NCI-H146 treated with DMSO at 0.1 percent for 48 hours (cell line): ENCODE measurements at regions not wholly inside any gene's neighbourhood (a gene's known extent, or its start where the extent isn't known, plus 50 kb on each side); places are given as distances from the start of the nearest gene placed in this dataset.
A peak's percentile ranks its signal among the peaks of the same experiment; 100 is the strongest.

Experiments
- DNase-seq: peaks from one replicate; lab custom pipeline; 2025; ENCODE audit not compliant: unreplicated experiment; lab: John Stamatoyannopoulos, UW

- DNase-seq, result no peak
Measured at GRCh38 chr10:27451054-27451453, 53.0 kb upstream of the RAB18 start.

DNA sequence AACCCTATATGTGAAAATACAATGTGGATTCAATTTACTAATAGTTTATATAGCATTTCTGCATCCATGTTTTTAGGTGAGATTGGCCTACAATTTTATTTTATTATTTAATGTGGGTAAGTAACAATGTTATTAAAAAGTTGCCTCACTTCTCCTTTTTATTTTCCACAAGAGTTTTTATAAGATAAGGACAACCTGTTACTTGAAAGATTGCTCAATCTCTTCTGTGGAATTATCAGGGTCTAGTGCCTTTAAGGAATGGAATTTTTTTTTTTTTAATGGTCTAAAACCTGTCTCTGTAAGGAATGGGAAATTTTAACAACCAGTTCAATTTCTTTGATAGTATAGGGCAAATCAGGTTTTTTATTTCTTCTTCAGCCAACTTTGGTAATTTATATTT, 53.9 kb upstream of the RAB18 start:
- DNase-seq, result no peak

- no peak for DNase-seq
Measured at GRCh38 chr10:27449571-27449970, 54.5 kb upstream of the RAB18 start.

GRCh38 chr10:27448921-27449320, 55.2 kb upstream of the RAB18 start:
- DNase-seq, result no peak

DNA sequence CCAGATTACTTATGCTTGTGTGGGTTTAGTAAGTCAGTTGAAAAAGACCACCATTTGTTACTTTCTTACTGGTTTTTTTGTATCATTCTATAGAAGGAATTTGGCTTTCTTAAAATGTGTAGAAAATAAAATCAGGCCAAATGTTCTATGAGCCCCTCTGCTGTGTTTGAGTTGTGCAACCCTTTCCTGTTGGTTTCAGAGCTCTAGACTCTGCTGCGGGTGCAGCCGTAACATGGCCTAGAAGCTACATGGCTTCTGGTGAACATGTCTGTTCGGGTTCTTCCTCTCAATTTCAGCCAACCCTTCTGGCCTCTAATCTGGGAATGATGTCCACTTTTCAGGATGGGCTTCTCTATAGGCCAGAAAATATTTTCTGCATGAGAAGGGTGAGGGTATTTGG, 56.6 kb upstream of the RAB18 start:
- no peak for DNase-seq

DNA sequence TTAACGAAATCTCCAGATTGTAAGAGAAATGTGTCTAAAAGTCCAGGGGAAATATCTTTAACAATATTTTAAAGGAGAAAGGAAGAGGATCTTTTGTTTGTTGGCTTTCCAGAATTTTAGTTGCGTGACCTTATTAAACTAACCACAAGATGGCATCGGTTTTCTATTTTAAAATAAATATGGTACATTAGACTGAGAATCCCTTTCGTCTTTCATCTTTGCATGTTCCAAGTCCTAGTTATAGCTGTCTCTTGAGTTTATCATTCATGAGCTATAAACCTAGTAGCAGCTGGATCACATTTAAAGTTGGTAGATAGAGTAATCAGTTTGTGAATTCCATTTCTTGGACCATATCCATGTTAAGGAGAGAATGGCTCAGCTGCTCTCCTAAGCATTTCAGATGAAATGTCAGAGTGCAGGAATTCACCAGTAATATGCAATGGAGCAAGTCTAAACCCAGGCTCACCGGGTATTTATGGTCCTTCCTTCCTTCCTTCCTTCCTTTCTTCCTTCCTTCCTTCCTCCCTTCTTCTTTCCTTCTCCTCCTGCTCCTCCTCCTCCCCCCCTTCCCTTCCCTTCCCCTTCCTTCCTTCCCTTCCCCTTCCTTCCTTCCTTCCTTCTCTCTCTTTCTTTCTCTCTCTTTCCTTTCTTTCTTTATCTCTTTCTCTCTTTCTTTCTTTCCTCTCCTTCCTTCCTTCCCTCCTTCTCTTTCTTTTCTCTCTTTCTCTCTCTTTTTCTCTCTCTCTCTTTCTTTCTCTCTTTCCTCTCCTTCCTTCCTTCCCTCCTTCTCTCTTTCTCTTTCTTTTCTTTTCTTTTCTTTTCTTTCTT, 57.8 kb upstream of the RAB18 start:
- peak; percentile 5 for DNase-seq

DNA sequence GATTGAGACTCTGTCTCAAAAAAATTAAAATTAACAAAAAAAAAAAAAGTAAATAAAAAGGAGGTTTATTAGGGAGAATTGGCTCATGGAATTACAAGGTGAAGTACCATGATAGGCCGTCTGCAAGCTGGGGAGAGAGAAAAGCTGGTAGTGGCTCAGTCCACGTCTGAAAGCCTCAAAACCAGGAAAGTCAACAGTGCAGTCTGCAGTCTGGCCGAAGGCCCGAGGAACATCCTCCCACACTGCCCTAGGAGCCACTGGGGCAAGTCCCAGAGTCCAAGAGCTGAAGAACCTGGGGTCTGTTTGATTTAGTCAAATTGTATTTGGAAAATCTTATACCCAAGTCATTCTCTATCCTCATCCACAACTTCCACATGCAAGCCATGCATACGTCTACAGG, 59.0 kb upstream of the RAB18 start:
- DNase-seq, result no peak

DNA sequence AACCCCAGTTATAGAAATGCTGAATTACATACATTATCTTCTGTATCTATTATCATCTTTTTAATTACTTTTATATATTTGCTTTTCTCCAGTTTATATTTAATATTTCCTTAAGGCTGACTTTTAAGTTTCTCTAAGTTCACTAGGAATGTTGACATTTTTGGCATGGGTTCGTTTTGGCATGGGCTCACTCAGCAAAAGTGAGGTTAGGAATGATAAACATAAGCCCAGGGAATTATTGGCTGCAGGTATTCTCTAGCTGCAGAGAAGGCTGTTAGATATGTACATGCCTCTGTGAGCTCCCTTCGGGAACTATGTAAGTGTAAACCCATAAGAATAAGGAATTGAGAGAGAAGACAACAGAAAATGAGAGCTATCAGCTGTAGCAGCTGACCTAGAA, 63.6 kb upstream of the RAB18 start:
- DNase-seq, result no peak

DNA sequence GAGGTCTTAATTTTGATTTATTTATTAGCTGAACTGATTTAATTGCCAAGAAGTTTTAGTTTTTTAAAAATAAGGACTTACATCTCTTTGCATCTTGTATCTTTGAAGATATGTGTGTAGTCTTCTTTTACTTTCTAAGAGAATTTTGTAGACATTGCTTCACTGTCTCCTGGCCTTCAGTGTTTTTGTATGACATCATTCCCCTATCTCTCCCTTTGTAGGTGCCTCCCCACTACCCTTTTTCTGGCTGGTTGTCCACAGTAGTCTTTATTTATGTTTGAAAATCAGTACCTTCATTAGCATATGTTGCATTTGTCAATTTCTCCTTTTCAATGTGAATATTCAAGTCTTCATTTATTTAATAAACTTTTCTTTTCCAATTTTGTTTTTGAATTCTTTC, 64.1 kb upstream of the RAB18 start:
- DNase-seq, result no peak

- DNase-seq, result no peak
Measured at GRCh38 chr10:27439101-27439500, 65.0 kb upstream of the RAB18 start.

GRCh38 chr10:27437775-27438174, 66.3 kb upstream of the RAB18 start:
- no peak for DNase-seq

DNA sequence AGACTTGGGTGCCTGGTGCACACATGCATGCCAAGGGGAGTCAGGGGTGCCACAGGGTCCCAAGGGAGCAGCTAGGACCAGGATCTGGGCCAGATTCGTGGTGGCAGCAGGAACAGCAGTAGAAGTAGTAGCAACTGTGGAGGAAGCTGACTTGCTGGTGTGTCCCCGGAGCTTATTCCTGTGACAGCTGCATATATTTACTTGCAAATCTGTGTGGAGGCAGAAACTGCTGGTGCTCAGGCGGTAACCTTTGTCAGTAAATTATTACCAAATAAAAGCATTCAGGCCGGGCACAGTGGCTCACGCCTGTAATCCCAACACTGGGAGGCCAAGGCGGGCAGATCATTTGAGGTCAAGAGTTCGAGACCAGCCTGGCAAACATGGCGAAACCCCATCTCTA, 67.4 kb upstream of the RAB18 start:
- no peak for DNase-seq

DNA sequence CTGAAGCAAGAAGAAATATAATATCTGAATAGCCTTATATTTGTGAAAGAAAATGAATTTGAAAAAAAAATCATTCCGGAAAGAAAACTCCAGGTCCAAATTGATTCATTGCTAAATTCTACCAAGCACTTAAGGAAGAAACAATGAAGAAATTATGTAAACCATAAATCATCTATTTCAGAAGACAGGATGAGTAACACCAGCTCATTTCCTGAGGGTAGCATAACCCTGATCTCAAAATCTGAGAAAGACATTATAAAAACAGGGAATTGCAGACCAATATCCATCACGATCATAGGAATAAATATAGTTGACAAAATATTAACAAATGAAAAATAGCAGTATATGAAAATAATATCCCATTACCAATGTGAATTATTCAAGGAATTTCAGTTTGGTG, 70.1 kb upstream of the RAB18 start:
- DNase-seq, result no peak

DNA sequence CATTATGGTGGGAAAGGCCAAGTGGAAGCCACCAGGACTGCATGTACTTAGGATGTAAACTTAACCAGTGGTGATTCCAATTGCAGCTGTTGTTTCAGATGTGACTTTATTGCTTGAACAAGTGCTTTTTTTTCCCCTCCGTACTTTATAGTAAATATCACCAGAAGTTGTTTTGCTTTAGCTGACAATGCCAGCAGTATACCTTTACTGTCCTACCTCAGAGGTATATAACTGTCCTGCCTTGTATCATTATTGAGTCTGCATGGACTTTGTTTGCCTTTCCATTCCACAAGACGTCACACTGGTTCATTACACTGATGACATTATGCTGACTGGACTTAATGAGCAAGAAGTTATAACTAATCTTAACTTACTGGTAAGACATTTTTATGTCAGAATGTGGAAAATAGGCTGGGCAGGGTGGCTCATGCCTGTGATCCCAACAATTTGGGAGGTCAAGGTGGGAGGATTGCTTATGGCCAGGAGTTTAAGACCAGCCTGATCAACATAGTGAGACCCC, 77.1 kb upstream of the RAB18 start:
- DNase-seq, result no peak

- no peak for DNase-seq
Measured at GRCh38 chr10:27413831-27414348, 90.2 kb upstream of the RAB18 start.

- no peak for DNase-seq
Measured at GRCh38 chr10:27413387-27413786, 90.7 kb upstream of the RAB18 start.

- no peak for DNase-seq
Measured at GRCh38 chr10:27410153-27410552, 94.0 kb upstream of the RAB18 start.

DNA sequence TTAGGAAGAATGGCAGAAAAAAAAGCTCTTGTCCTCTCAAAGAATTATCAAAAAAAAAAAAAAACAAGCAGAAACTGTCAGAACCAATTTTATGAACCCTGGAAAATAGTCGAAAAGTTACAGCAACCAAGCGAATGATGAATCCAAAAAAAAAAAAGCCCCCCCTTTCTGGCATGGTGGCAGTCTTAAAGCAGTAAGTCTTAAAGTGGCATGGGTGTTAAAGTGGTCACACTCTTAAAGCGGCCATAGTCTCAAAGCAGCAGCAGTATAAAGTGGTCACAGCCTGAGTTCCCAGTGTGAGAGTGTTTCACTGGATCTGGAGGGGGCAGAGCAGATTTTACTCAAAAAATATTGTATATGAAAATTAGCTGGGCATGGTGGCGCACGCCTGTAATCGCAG, 96.8 kb upstream of the RAB18 start:
- no peak for DNase-seq

GRCh38 chr10:27399871-27400270, 104.2 kb upstream of the RAB18 start:
- DNase-seq, result no peak

- no peak for DNase-seq
Measured at GRCh38 chr10:27393961-27394360, 110.1 kb upstream of the RAB18 start.

DNA sequence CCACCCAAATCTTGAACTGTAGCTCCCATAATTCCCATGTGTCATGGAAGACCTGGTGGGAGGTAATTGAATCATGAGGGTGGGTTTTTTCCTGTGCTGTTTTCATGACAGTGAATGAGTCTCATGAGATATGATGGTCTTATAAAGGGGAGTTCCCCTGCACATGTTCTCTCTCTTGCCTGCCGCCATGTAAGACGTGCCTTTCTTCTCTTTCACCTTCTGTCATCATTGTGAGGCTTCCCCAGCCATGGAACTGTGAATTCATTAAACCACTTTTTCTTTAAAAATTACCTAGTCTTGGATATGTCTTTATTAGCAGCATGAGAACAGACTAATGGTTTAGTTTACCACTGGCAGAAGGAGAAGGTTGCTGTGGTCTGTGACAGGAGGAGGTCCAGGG, 111.5 kb upstream of the RAB18 start:
- no peak for DNase-seq

DNA sequence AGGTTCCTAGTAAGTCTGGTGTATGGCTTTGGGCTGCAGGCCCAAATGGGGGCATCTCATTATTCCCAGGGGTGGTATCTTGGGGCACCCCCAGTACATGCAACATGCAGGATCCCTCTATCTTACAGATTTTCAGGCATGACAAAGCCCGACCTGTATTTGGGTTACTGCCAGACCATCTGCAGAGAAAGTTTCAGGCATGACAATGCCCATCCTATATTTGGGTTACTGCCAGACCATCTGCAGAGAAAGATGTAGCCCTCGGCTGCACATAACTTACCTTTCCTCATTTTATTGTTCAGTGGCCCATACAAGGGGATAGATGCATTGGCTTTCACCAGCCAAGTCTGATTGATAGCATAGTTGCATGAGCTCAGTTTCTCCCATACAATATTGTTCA, 112.2 kb upstream of the RAB18 start:
- DNase-seq, result no peak

GRCh38 chr10:27391325-27391724, 112.8 kb upstream of the RAB18 start:
- no peak for DNase-seq
